A172 (cell line): ENCODE measurements at regions not wholly inside any gene's neighbourhood (a gene's known extent, or its start where the extent isn't known, plus 50 kb on each side); places are given as distances from the start of the nearest gene placed in this dataset.
"Not testable (repeated sequence)": the region's sequence is repeated elsewhere in the genome, so short reads cannot be mapped to it uniquely, and the experiment has no call there.

Experiments
- DNase-seq: peaks from one replicate; pipeline ENCODE4 v3.0.0-alpha.2; 2015; ENCODE audit warnings: low spot score

DNA sequence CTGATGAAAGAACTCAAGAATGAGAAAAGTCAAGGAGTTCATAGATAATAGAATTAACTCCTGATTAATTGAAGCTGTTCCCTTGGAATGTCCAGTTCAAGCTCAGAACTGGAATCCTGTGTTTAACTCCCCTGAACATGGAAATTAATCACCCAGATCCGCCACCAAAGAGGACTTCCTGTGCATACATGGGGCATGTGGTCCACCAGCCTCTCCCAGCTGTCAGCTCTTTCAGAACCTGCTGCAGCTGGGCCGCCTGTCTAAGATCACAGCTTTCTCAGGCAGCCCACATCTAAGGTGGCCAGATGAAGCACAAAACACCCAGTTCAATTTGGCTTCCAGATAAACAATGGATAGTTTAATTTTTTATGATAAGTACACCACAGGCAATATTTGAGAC lies 203.7 kb upstream of the COX10 start:
- DNase-seq: no peak

- DNase-seq: no peak
Observed at GRCh38 chr17:13869331-13869940, 199.9 kb upstream of the COX10 start.

GRCh38 chr17:13871261-13871660 lies 198.0 kb upstream of the COX10 start:
- no peak for DNase-seq

- DNase-seq: no peak
Observed at GRCh38 chr17:13874134-13874533, 195.2 kb upstream of the COX10 start.

- no peak for DNase-seq
Observed at GRCh38 chr17:13874817-13875216, 194.5 kb upstream of the COX10 start.

DNA sequence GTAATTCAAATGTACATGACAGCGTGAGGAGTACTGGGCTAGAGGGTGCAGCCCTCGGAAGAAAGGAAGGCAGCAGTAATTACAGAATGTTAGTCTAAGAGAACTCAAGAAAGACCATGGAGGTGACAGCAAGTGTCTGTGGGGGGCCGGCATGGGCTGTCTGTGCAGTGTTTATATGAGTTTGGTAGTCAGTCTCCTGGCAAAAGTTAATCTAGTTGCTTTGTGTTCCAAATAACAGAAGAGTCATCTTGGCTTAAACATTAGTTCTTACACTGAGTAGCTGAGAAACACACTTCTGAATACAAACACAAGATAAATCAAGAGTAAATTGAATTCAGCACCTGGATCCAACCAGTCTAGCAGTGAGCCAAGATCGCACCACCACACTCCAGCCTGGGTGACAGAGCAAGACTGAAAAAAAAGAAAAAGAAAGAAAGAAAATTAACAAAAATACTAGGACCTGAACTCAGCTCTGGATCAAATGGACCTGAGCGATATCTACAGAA lies 189.3 kb upstream of the COX10 start:
- no peak for DNase-seq

DNA sequence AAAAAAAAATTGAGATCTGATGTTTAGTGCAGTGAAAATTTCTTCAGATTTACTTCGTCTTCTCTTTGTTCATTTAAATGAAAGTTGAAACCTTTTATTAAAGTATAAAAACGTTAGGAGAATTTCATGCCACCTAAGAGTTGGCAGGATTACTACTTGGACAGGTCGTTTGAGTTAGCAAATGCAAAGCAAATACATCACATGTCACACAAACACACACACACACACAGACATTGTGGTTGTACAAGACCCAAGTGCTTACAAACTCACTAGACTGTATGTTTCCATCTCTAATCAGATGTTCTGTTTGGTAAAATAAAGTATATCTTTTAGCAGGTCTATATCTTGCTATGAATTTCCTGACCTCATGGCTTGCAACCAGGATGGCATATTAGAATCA lies 185.6 kb upstream of the COX10 start:
- no peak for DNase-seq

DNA sequence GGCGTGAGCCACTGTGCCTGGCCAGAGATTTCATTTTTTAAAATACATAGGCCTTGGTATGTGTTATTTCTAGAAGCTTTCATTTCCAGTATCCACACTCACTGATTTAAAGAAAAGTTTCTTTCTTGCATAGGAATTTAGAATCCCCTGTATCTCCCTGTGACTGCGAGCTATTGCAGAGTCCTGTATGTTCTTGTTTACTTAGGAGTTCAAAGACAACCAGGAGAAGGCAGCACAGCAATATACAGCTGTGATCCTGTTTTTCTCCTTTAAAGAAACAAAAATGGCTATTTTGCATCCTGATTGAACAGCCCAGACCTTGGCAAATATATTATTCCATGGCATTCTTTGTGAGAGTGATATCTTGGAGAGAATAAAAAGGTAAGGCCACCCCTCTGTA lies 185.0 kb upstream of the COX10 start:
- no peak for DNase-seq

DNA sequence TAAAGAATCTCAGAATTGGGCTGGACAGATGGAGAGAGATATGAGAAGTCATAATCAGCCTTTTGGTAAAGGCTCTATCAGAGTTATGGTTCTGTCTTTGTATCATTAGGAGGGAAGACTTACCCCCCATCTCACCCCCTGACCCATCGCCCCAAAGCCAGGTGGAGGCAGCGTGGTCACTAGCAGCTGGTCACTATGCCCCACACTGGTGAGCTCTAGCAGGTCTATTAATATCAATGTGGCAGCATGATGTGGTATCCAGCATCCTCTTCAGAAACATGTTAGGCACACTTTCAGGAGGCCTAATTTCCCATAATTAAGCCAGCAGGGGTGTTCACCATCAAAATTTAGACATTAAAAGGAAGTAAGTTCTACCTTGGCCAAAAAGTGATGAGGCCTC lies 183.8 kb upstream of the COX10 start:
- DNase-seq: no peak

DNA sequence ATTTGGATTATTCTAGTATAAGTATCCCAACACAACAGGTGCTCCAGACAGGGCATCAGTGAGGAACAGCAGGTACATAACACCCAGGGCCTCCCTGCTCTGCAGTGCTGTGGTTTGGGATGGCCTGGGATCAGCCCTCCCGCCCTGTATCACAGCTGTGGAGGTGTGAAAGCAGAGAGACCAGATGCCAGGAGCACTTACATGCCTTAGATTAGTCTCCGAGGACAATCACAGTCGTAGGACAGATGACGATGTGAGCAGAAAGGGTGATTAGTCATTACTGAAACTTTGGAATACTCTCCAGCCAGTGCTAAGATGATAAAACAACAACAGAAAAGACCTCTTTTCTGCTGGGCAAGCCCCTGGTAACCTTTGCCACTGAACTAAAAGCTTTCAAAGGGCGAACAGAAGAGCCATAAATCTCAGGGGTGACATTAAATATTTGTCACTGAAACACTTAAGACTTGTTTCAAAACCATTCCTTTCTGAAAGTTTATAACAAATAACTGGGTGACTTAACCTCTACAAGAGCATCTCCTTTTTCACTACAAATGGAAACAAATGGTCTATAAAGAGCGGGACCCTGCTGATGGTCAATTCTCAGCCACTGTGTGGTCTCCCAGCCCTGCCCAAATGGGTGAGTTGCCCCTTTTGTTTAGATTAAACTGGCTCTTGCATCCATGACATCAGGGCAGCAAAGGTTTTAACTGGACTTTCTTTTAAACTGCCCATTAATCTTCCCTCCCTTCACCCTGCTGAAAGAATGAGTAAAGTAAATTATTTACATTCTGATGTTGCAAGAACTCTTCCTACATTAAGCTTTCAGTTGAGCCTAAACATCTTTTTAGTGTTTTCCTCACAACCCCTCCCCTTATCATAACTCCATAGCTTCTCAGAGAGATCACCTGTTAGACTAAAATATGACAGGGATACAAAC lies 183.1 kb upstream of the COX10 start:
- DNase-seq: no peak

DNA sequence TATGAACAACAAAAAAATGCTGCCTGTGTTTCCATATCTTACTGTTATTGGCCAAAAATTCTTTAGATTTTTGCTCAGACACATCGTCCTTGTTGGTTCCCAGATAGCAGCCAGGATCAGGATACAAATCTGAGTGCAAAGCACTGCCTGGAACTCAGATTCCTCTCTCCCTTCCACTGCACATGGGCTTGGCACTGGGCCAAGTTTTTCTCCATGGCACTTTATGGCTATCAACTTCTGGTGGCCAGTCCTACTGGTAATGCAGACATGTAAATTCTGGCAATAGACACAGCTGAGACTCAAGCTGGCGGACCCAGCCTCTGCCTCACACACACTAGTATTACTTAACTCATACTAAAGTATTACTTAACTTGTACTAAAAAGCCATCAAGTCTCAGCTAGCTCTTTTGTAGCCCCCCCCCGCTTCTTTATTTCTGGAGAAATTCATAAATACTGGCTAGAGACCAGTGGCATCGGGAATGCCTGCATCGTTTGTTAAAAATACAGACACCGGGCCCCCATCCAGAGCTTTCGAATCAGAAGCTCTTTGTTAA lies 181.2 kb upstream of the COX10 start:
- no peak for DNase-seq

- DNase-seq: not testable (repeated sequence)
Observed at GRCh38 chr17:13908971-13909370, 160.3 kb upstream of the COX10 start.

GRCh38 chr17:13909901-13910519 lies 159.3 kb upstream of the COX10 start:
- DNase-seq: no peak

DNA sequence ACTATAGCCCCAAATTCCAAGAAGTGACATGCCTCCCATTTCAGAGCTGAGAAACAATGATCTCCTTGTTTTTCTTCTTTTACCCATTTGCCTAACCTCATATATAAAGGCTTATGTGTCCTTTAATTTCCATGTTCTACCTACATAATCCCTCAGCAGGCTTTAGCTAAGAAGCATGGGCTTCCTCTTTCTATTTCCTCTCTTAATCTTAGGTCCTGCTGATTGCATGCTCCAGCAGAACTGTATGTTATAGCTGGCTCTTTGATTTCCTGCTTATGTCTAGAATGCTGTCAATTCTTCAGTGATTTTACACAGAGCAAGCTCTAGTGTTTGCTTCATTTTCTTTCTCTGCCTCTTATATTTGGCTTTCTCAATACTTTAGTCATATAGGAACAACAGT lies 151.7 kb upstream of the COX10 start:
- DNase-seq: no peak

DNA sequence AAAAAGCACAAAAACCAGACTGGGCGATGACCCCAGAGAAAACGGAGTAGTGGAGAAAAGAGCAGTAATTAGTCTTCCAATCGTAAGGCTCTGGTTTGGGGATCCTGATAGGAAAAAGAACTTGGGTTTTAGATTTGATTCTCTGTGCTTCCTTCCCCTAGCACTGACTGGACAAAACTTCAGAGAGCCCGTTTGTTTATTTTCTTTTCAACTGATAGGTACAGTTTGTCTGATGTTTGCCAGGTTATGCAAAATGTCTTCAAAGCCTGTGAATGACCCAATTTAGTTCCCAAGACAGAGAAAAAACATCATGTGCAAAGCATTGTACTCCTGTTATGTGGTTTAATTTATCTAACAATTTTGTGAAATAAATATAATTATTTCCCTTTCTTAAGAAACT lies 151.1 kb upstream of the COX10 start:
- no peak for DNase-seq

DNA sequence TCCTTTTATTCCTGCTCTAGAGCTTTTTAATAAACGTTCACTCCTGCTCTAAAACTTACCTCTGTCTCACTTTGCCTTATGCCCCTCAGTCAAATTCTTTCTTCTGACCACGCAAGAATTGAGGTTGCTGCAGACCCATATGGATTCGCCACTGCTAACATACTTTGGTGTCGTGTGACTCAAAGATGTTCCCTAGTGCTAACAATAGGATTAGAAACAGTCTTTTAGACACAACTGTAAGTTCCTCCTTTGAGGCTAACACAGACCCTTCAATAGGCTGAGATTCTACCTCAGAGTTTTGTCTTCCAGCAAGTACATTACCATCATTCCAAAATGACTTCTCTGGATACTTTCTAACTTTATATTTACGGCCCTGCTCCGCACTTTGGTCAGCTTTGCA lies 149.5 kb upstream of the COX10 start:
- DNase-seq: no peak

GRCh38 chr17:13920413-13920812 lies 148.9 kb upstream of the COX10 start:
- no peak for DNase-seq

- DNase-seq: no peak
Observed at GRCh38 chr17:13921841-13922776, 147.2 kb upstream of the COX10 start.

GRCh38 chr17:13922885-13923284 lies 146.4 kb upstream of the COX10 start:
- no peak for DNase-seq

DNA sequence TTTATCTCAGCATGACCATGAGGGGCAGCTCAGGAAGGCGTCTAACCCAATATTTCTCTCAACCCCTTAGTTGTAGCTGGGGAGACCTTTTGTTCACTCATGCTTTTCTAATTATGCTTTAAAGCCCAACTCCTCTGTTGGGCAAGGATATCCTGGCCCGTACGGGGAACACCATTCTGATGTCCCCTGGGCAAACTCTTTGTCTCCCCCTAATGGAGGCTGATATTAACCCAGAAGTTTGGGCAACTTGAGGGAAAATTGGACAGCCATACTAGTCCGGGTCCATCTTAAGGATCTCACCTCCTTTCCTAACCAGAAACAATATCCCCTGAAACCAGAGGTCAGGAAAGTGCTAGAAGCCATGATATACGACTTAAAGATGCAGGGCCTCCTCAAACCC lies 143.7 kb upstream of the COX10 start:
- no peak for DNase-seq

DNA sequence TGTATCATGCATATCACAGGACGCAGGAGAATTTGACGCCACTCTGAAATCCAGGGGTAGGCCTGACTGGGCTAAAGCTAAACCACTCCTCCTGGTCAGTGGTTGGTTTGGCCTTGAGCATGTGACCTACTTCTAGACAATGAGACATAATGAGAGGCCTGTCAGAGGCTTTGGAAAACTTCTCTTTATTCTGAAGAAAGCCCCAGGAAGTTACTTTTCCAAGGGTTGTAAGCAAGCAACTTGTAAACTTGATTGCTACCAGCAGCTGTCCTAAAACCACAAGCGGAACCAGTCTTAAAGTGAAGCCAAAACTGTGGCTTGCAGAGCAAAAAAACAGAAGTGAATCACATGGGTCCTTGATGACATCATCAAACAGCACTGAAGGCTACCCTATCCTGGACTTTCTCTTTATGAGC lies 138.2 kb upstream of the COX10 start:
- DNase-seq: no peak
